ENCODE measurements at regions not wholly inside any gene's neighbourhood (a gene's known extent, or its start where the extent isn't known, plus 50 kb on each side); places are given as distances from the start of the nearest gene placed in this dataset.

DNA sequence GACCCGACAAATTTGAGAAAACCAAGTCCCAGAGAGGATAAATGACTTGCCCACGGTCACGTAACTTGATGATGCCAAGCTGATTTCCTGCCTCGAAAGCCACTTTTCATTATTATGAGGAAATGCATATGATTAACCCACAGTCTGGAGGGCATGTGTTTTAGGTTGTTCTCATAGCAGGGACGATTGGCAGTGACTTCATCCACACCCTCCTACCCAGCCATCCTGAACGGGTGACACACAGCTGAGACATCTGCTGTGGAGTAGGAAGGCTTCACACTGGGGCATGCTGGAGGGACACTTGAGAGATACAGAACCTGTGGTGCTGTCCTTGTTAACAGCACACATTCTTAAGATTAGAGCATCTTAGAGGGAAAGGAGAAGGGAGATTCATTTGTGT, 65.4 kb upstream of the WDFY2 start:
- peak; percentile 30 for DNase-seq

DNA sequence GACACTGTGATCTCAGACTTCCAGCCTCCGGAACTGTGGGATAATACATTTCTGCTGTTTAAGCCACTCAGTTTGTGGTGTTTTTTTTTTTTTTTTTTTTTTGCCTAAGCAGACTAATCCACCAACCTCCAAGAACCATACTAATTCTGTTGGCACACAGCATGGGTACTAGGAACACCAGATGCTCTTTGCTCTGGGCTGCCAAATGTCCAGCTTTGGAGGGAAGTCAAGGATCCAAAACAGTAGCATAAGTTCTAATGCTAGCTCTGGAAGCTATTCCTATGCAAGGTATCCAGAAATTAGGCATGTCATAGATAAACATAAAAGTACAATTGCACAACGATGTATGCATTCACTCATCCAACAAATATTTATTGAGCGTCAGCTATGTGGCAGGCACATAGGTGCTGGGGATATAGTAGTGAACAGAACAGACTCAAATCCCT, 64.5 kb upstream of the WDFY2 start:
- DNase-seq, result no peak

DNA sequence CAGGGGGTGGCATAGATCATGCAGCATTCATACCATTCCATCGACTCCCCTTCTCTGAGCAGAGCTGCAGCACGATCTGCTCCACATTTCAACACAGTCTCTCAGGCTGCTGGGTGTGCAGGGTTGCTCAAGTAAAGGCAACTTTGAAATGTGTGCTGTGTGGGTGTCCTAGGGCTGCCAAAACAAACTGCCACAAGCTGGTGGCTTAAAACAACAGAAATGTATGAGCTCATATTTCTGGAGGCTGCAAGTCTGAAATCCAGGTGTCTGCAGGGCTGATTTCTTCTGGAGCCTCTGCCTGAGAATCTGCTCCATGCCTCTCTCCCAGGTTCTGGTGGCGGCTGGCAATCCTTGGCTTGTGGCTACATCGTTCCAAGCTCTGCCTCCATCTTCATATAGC, 63.7 kb upstream of the WDFY2 start:
- DNase-seq, result no peak

DNA sequence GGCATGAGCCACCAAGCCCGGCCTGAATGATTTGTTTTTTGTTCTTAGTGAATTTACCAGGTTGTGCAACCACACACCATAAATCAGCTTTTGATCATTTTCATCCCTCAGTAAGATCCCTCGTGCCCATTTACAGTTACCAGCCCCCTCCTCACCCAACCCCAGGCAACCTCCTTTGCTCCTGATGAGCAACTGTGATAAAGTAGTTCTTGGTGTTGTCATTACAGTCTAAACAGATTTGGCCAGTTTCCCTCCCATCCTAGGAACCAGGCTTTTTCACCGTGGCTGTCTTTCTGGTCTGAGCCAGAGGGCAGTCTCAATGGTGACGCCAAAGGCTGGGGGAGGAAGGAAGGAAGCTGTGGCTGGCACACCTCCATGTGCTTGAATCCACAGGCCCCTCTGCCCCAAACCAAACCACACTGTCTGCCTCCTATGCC, 61.2 kb upstream of the WDFY2 start:
- peak; percentile 26 for DNase-seq

DNA sequence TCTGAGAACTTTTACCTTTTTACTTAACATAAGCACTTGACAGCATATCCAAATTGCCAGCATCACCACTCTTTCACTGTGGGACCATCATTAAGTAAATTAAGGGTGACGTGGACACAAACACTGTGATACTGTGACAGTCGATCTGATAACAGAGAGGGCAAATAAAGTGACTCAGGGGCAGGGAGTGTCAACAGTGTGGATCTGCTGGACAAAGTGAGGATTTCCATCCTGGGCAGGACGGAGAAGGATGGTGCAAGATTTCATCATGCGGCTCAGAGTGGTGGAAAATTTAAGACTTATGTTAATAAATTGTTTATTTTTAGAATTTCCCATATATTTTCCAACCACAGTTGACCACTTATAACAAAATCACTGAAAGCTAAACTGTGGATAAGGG, 60.0 kb upstream of the WDFY2 start:
- DNase-seq, result no peak

DNA sequence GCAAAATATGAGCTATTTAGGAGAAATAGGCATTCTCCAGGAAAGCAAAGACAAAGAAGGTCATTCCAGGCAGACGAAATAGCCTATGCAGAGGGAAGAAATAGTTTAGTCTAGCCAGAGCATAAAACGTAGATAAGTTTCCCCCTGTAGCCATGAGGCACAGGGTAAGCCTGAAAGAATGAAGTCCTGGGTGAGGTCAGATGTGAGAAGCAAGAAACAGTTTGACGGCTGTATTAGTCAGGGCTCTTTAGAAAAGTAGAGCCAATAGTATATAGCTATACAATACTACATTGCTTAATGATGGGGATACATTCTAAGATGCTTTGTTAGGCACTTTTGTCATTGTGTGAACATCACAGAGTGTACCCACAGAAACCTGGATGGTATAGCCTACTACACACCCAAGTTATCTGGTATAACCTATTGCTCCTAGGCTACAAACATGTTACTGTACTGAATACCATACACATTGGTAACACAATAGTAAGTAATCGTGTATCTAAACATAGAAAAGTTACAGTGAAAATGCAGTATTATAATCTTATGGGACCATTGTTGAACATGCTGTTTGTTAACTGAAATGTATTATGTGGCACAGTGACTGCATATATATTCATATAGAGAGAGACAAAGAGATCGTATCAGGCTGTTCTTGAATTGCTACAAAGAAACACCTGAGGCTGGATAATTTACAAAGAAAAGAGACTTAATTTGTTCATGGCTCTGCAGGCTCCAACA, 59.3 kb upstream of the WDFY2 start:
- DNase-seq, result no peak

DNA sequence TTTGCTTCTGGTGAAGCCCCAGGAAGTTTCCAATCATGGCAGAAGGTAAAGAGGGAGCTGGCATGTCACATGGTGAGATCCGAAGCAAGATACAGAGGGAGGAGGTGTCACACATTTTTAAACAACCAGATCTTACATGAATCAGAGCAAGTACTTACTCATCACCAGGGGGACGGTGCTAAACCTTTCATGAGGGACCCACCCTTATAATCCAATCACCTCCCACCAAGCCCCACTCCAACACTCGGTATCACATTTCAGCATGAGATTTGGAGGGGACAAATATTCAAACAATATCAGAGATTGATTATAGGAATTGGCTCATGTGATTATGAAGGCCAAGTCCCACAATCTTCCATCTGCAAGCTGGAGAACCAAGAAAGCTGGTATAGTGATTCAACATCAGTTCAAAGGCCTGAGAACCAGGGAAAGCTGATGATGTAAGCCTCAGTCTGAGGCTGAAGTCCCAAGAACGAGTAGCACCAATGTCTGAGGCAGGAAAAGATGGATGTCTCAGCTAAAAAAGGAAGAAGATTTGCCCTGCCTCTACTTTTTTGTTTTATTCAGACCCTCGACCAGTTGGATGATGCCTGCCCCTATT, 58.6 kb upstream of the WDFY2 start:
- DNase-seq, result no peak

DNA sequence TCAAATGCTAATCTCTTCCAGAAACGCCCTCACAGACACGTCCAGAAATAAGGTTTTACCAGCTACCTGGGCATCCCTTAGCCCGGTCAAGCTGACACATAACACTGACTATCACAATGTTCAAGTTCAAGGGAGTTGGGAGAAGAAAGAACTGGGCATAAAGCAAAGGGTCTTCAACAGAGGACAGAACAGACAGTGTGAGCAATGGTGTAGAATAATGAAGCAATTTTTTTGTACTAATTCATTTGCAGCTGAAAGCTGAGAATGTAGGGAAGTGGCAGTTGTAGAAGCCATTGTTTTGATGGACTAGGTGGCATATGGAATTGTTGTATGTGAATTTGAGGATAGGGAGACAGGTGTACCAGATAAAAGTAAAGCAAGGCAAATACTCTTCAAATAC, 58.1 kb upstream of the WDFY2 start:
- no peak for DNase-seq

DNA sequence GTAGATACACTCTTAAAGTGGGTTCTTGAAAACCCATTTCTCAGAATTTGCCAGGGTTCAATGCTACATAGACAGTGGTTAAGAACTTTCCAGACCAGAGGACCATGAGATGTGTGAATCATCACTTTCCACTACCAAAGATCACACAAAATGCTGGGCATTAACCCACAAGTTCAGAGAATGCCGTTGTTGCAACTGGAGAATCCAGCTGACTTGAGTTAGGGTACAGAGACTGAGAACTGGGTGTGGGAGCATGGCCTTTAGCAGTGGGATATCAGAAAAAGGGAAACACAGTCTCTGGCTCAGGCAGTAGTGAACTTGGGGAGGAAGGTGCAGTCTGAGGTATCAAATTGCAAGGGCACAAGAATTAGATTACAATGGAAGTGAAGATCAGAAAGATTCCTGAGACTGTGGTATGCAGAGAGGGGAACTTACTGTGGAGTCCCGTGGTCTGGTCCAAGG, 51.5 kb upstream of the WDFY2 start:
- no peak for DNase-seq

DNA sequence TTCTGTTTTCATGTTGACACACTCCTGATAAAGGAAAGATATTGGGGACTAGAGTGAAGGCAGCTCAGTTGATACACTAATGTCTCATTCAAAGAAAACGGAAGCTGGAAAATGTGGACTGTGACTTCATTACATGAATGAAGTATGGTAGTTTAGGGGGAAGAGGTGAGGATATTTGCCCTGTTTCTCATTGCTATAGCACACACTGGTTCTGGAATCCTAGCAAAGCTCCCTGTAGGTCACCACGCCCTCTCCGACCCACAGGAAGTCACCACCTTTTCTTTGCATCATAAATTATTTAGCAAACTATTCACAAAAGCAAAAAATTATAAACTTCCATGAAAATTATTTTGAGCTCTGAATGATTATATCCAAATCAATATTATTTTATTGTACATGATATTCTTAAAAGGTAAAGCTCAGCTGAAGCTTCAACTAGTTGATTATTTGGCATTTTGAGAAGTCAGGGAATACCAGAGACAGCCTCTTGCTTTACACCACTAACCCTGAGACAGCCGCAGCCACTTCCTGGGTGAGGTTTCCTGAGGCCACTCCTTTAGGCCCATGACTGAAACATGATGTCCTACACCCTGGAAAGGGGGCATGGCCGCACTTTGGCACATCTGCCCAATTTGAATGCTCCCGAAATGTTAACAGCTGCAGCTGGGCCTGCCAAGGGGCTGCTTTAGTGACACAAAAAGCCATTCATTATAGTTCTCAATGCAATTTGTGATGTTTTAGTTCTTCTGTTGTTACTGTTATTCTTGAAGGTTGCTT, 50.0 kb upstream of the WDFY2 start:
- DNase-seq, result peak; percentile 45

Data from stimulated activated CD4-positive, alpha-beta T cell treated with anti-CD3 and anti-CD28 coated beads, Interleukin-15, amount 100 ng/mL, for 24 hours (primary cell).